ENCODE measurements at regions not wholly inside any gene's neighbourhood (a gene's known extent, or its start where the extent isn't known, plus 50 kb on each side); places are given as distances from the start of the nearest gene placed in this dataset.

DNA sequence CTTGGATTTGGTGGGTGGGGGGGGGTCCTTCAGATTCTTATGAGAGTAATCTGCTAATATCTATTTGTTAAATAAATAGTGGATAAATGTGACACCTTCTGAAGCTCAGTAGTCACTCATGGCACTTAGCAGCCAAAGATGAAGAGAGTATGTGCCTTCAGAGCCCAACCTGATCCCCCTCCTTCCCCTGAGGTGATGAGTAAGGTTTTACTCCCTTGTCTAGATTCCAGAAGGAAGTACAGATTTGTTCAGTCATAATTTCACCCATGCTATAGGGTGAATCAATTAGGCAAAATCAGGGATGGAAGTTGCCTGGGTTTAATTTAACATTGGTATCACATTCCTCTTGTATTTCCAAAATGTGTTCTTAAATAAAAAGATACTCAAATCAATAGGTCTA is 340.3 kb upstream of the ATP2B1 start:
- dilution Hi-C loops (cut with MboI; ENCODE audit: extremely low pct_ligation_motif_present, low sequenced_read_pairs) (no loop called here), intact Hi-C loops (cut with micrococcal nuclease) (no loop called here)
- H3K4me3 ChIP-seq (replicated peaks in 1 of 3; ENCODE audit: insufficient read depth in 1 of 3, low read depth in 1 of 3, low read length in 3 of 3) = no peak overlapping the region
- H2AFZ ChIP-seq (ENCODE audit: low read depth, low read length) = no peak overlapping the region
- no peaks in the 10 kb centered on the region for H4K20me1 ChIP-seq (replicated peaks; ENCODE audit: control insufficient read depth, extremely low read depth, insufficient read depth, low read length)
- no peaks in the 10 kb centered on the region for H3K27me3 ChIP-seq (ENCODE audit: control insufficient read depth in 2 of 2, insufficient read depth in 2 of 2, low read length in 2 of 2)
- TF ChIP-seq, protein P1, sequence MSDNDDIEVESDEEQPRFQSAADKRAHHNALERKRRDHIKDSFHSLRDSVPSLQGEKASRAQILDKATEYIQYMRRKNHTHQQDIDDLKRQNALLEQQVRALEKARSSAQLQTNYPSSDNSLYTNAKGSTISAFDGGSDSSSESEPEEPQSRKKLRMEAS (IDR thresholded peaks at IDR 0.05; ENCODE audit: insufficient read depth, insufficient read length) = no peak
- TF ChIP-seq JUN (IDR thresholded peaks at IDR 0.05; ENCODE audit: borderline replicate concordance, insufficient read depth, insufficient read length, low read depth) (no peak), GATA2 (IDR thresholded peaks at IDR 0.05; ENCODE audit: insufficient read depth, insufficient read length, low read depth, low read length) (no peak), MYC (IDR thresholded peaks at IDR 0.05; ENCODE audit: low read depth, low read length) (no peak), POLR2AphosphoS5 (IDR thresholded peaks at IDR 0.05; ENCODE audit: insufficient read depth, low read depth, low read length) (no peak), POLR2A (IDR thresholded peaks at IDR 0.05; ENCODE audit: low read depth, low read length) (no peak), FOS (IDR thresholded peaks at IDR 0.05; ENCODE audit: borderline replicate concordance, insufficient read depth, low read length) (no peak), EZH2 (IDR thresholded peaks at IDR 0.05; ENCODE audit: borderline replicate concordance, low read depth, low read length, severe bottlenecking) (no peak)
- TF ChIP-seq, protein P2, sequence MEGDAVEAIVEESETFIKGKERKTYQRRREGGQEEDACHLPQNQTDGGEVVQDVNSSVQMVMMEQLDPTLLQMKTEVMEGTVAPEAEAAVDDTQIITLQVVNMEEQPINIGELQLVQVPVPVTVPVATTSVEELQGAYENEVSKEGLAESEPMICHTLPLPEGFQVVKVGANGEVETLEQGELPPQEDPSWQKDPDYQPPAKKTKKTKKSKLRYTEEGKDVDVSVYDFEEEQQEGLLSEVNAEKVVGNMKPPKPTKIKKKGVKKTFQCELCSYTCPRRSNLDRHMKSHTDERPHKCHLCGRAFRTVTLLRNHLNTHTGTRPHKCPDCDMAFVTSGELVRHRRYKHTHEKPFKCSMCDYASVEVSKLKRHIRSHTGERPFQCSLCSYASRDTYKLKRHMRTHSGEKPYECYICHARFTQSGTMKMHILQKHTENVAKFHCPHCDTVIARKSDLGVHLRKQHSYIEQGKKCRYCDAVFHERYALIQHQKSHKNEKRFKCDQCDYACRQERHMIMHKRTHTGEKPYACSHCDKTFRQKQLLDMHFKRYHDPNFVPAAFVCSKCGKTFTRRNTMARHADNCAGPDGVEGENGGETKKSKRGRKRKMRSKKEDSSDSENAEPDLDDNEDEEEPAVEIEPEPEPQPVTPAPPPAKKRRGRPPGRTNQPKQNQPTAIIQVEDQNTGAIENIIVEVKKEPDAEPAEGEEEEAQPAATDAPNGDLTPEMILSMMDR (IDR thresholded peaks at IDR 0.05; ENCODE audit: extremely low read depth in 1 of 2, insufficient read depth in 1 of 2, low read depth in 1 of 2, low read length in 2 of 2) = no peak
- H3K27ac ChIP-seq (ENCODE audit: insufficient read depth, low read depth, low read length) = no peak overlapping the region
- H3K79me2 ChIP-seq (ENCODE audit: control insufficient read depth, insufficient read depth, low read length) = no peaks in the 10 kb centered on the region
- DNase-seq (ENCODE audit: low read depth, low spot score) (no peak), FAIRE-seq (no peak)
- H3K9ac ChIP-seq (replicated peaks; ENCODE audit: extremely low read depth, insufficient read depth, low read length) = no peak overlapping the region
- ChIA-PET POLR2A (no interaction called here), CTCF (interaction anchor here (0.7 kb wide), 1 partner anchor 251 kb away, joined by 5 read pairs; no protein-coding TSS in a partner anchor)
- no peaks in the 10 kb centered on the region for H3K9me3 ChIP-seq (replicated peaks; ENCODE audit: control insufficient read depth, insufficient read depth, low read length)
- H3K4me1 ChIP-seq (ENCODE audit: control insufficient read depth, extremely low read depth, insufficient read depth, low read length) = no peaks in the 10 kb centered on the region
- no peaks in the 10 kb centered on the region for H3K36me3 ChIP-seq (ENCODE audit: control insufficient read depth in 2 of 2, extremely low read depth in 1 of 2, insufficient read depth in 2 of 2, low read length in 2 of 2)
- no TSS peak for BruUV-seq (replicated peaks)
- H3K4me2 ChIP-seq (ENCODE audit: insufficient read depth, low read length) = no peak overlapping the region
- no peaks in the 10 kb centered on the region for H3K9me1 ChIP-seq (replicated peaks; ENCODE audit: control insufficient read depth, extremely low read depth, insufficient read depth, low read length)
